Heart right ventricle (tissue), 16 donors: ENCODE measurements at regions not wholly inside any gene's neighbourhood (a gene's known extent, or its start where the extent isn't known, plus 50 kb on each side); places are given as distances from the start of the nearest gene placed in this dataset.

Experiments
- ATAC-seq, 8 donors: fragments of 200-7000 bp; cut with Tn5 transposase; one replicate each; pipeline ENCODE4 v1.9.1; 2020; ENCODE audit warnings: mild to moderate bottlenecking in 8 of 8, moderate library complexity in 8 of 8, moderate number of reproducible peaks in 1 of 8
- DNase-seq, 2 donors: peaks; one replicate each; pipeline ENCODE4 v3.0.0-alpha.2; 2020
- H3K27ac ChIP-seq, 10 donors: fragments of 200-600 bp; sonication (generic) in 2 of 10; one replicate each; pipeline versions ENCODE4 v1.5.0 to v1.8.0; 2020 to 2022; ENCODE audit warnings: mild to moderate bottlenecking in 3 of 10
- H3K27me3 ChIP-seq, 7 donors: fragments of 200-600 bp; one replicate each; pipeline ENCODE4 v1.8.0; 2021 to 2022; ENCODE audit warnings: mild to moderate bottlenecking in 2 of 7
- H3K36me3 ChIP-seq, 9 donors: fragments of 200-600 bp; sonication (generic) in 1 of 9; one replicate each; pipeline versions ENCODE4 v1.5.0 to v1.8.0; 2020 to 2022; ENCODE audit warnings: mild to moderate bottlenecking in 2 of 9
- H3K4me1 ChIP-seq, 9 donors: fragments of 200-600 bp; sonication (generic) in 1 of 9; one replicate each; pipeline versions ENCODE4 v1.5.0 to v1.8.0; 2020 to 2022; ENCODE audit warnings: mild to moderate bottlenecking in 4 of 9
- H3K4me3 ChIP-seq, 10 donors: fragments of 200-600 bp; sonication (generic) in 2 of 10; one replicate each; pipeline versions ENCODE4 v1.5.0 to v1.8.0; 2020 to 2022; ENCODE audit warnings: mild to moderate bottlenecking in 7 of 10, moderate library complexity in 2 of 10
- H3K9me3 ChIP-seq, 11 donors: fragments of 200-600 bp in 10 of 11; sonication (generic) in 2 of 11; one replicate each; pipeline versions ENCODE4 v1.5.0 to v1.8.0; 2013 to 2022; ENCODE audit warnings: mild to moderate bottlenecking in 2 of 11, control low read depth in 1 of 11, moderate library complexity in 1 of 11
- WGBS, 2 donors: extraction: QIAGEN DNeasy Blood & Tissue Kit; methylation state at CpG; one replicate each; pipeline ENCODE4 v1.1.7; 2013; ENCODE audit warnings: inconsistent platforms in 1 of 2; 5-methylcytosine and 5-hydroxymethylcytosine counted together
- intact Hi-C, 10 donors: fragments of 100-400 bp; cut with DNase I; formaldehyde crosslinking; loops; one replicate each; pipeline versions ENCODE4 v1.11.1 to v1.14.2; 2022
- TF ChIP-seq, protein P1 (sequence below), 9 donors: fragments of 200-600 bp; sonication (generic) in 2 of 9; IDR thresholded peaks; one replicate each; pipeline versions ENCODE4 v1.5.0 to v1.8.0; 2021 to 2022; ENCODE audit warnings: antibody characterized with exemption in 9 of 9, mild to moderate bottlenecking in 5 of 9, moderate library complexity in 1 of 9
- donor health status: Arrhythmogenic right ventricular cardiomyopathy.
- donor health status: ischemic (EF 13 %, LVEDD 7.1; RV severe dilation, severe dysfunction).
- donor health status: healthy with polysubstance abuse.
- donor health status: DM: no; HTN: yes; CAD: no.
- donor health status: DM: no; HTN: no; CAD: no.
- donor health status: ischemic (EF 25% LVEDD 6.9; RV normal size, moderate dysfunction).
- donor health status: ischemic (EF 25% LVEDD 5.7; RV mildly dilated, moderate dysfunction).
- donor health status: healthy.
- donor health status: DM: yes; HTN: yes; CAD: no.
- donor health status: Ischemic cardiomyopathy.
- donor health status: ischemic (EF 35%, LVEDD 5.7; RV mildly dilated, moderate dysfunction).
- donor health status: nonischemic (EF 11% LVEDD 7.7; RV severe dilation, severe dysfunction).
- donor health status: DM: yes; HTN: yes; CAD: no.
- donor health status: PGD.
- donor health status: ischemic (EF 29% LVEDD 5.4; RV normal size, mild dysfunction).
- donor health status: nonischemic (EF 23%, LVEDD 6.1; RV moderate dilation, normal function).

- no peaks in the 10 kb centered on the region for H3K9me3 ChIP-seq
- no peaks in the 10 kb centered on the region for H3K27me3 ChIP-seq
- WGBS, 2 donors, result 77 to 80% methylated on average over 9 of the region's 9 CpGs
- no peaks in the 10 kb centered on the region for H3K4me1 ChIP-seq
- no peak overlapping the region for H3K27ac ChIP-seq
- ATAC-seq (no peak), DNase-seq (no peak)
- intact Hi-C loops, result no loop called here
- H3K4me3 ChIP-seq, result no peak overlapping the region
- no peaks in the 10 kb centered on the region for H3K36me3 ChIP-seq
- TF ChIP-seq, protein P1, sequence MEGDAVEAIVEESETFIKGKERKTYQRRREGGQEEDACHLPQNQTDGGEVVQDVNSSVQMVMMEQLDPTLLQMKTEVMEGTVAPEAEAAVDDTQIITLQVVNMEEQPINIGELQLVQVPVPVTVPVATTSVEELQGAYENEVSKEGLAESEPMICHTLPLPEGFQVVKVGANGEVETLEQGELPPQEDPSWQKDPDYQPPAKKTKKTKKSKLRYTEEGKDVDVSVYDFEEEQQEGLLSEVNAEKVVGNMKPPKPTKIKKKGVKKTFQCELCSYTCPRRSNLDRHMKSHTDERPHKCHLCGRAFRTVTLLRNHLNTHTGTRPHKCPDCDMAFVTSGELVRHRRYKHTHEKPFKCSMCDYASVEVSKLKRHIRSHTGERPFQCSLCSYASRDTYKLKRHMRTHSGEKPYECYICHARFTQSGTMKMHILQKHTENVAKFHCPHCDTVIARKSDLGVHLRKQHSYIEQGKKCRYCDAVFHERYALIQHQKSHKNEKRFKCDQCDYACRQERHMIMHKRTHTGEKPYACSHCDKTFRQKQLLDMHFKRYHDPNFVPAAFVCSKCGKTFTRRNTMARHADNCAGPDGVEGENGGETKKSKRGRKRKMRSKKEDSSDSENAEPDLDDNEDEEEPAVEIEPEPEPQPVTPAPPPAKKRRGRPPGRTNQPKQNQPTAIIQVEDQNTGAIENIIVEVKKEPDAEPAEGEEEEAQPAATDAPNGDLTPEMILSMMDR (IDR thresholded peaks at IDR 0.05), result no peak
Measured at GRCh38 chr4:59571805-59572430, 1628.2 kb upstream of the ADGRL3 start.

DNA sequence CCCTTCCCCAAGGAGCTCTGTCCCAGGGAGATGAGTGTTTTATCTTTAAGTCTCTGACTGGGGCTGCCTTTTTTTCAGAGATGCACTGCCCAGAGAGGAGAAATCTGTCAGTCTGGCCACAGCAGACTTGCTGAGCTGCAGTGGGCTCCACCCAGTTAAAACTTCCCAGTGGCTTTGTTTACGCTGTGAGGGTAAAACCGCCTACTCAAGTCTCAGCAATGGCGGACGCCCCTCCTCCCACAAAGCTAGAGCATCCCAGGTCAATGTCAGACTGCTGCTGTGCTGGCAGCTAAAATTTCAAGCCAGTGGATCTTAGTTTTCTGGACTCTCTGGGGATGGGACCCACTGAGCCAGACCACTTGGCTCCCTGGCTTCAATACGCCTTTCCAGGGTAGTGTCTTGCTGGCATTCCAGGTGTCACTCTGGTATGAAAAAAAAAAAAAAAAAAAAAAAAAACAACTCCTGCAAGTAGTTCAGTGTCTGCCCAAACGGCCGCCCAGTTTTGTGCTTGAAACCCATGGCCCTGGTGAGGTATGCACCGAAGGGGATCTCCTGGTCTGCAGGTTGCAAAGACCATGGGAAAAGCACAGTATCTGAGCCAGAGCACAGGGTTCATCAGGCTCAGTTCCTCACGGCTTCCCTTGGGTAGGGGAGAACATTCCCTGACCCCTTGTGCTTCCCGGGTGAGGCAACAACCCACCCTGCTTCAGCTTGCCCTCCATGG, 1616.1 kb upstream of the ADGRL3 start:
- TF ChIP-seq, protein P1 (IDR thresholded peaks at IDR 0.05), result no peak
- intact Hi-C loops, result no loop called here
- ATAC-seq (no peak), DNase-seq (no peak)
- H3K4me3 ChIP-seq, result no peak overlapping the region
- WGBS, 2 donors, result 83 to 88% methylated on average over 10 of the region's 10 CpGs
- H3K4me1 ChIP-seq, result no peaks in the 10 kb centered on the region
- H3K36me3 ChIP-seq, result no peaks in the 10 kb centered on the region
- H3K27me3 ChIP-seq, result no peaks in the 10 kb centered on the region
- H3K9me3 ChIP-seq, result peaks cover 0 to 29% (median 0%) of the 10 kb centered on the region in 11 donors
- no peak overlapping the region for H3K27ac ChIP-seq

GRCh38 chr4:59597536-59598329, 1602.4 kb upstream of the ADGRL3 start:
- H3K36me3 ChIP-seq, result no peaks in the 10 kb centered on the region
- H3K27me3 ChIP-seq, result no peaks in the 10 kb centered on the region
- ATAC-seq (no peak), DNase-seq (no peak)
- H3K4me3 ChIP-seq, result no peak overlapping the region
- WGBS, 2 donors, result 53 to 64% methylated on average over 3 of the region's 3 CpGs
- TF ChIP-seq, protein P1 (IDR thresholded peaks at IDR 0.05), result no peak
- intact Hi-C loops, result no loop called here
- no peaks in the 10 kb centered on the region for H3K4me1 ChIP-seq
- H3K9me3 ChIP-seq, result peaks cover 0 to 2% (median 0%) of the 10 kb centered on the region in 11 donors
- no peak overlapping the region for H3K27ac ChIP-seq

DNA sequence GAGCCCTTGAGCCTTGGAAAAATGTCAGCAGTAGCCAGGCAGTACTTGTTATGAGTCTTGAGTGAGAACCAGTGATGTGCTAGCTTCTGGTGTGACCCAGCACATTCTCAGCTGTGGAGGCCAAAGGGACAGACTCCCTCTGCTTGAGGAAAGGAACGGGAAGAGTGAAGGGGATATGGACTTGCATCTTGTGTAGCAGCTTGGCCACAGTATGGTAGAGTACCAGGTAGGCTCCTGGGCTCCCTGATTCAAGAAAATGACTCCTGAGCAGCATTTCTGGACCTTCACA, 1601.9 kb upstream of the ADGRL3 start:
- Histone ChIP-seq H3K36me3 (no peaks in the 10 kb centered on the region), H3K9me3 (peaks cover 0 to 2% (median 0%) of the 10 kb centered on the region in 11 donors), H3K4me1 (no peaks in the 10 kb centered on the region), H3K4me3 (no peak overlapping the region), H3K27ac (no peak overlapping the region), H3K27me3 (no peaks in the 10 kb centered on the region)
- 57 to 71% methylated on average over 1 of the region's 1 CpG for WGBS, 2 donors
- intact Hi-C loops, result no loop called here
- TF ChIP-seq, protein P1 (IDR thresholded peaks at IDR 0.05), result no peak
- ATAC-seq (no peak), DNase-seq (no peak)
